Stimulated activated naive CD4-positive, alpha-beta T cell treated with Interleukin-2 at 50 U/mL for 16 hours (primary cell): ENCODE measurements at regions not wholly inside any gene's neighbourhood (a gene's known extent, or its start where the extent isn't known, plus 50 kb on each side); places are given as distances from the start of the nearest gene placed in this dataset.
"Not testable (repeated sequence)": the region's sequence is repeated elsewhere in the genome, so short reads cannot be mapped to it uniquely, and the experiment has no call there.

Experiments
- DNase-seq: peaks from one replicate; lab custom pipeline; 2025; lab: John Stamatoyannopoulos, UW

DNA sequence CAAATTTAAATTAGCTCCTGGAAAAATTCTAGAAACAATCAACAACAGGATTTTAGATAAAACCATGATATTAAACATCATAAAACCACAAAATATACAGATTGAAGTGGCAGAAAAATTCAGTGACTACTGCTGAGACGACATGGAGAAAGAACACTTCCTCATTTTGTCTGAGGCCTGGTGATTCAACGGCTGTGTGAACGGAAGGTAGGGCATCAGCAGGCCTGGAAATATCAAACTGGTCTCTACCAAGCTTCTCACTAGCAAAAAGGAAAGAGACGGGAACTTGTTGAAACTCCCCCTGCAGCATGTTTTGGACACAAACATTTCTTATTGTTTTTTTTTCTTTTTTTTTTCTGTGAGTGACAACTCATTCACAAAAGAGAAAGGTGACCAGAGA lies 58.0 kb upstream of the AHI1 start:
- DNase-seq, result no peak

DNA sequence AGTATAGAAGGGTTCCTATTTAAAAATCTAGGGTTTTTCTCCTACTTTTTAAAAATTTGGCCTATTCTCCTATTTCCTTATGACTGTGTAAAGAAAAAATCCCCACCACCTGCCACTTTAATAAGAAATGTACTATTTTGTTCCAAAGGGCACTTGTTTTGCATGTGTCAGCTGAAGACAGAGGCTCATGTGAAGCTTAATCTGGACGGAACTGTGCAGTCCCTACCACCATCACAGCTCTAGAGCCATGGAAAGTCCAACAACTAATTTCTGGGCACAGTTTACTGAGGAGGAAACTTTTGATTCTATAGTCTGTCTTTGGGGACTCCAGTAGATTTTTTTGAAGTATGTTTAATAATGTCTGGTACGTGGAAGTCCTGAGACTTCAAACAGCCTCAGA lies 60.0 kb upstream of the AHI1 start:
- DNase-seq, result no peak

DNA sequence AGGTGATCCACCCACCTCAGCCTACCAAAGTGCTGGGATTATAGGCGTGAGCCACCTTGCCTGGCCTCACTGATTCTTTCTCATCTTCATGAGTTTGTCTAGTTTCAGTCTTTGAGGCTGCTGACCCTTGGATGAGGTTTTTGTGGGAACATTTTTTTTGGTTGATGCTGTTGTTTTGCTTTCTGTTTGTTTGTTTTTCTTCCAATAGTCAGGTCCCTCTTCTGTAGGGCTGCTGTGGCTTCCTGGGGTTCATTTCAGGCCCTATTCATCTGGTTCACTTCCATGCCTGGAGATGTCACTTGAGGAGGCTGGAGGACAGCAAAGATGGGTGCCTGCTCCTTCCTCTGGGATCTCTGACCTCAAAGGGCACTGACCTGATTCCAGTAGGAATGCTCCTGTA lies 68.1 kb upstream of the AHI1 start:
- not testable (repeated sequence) for DNase-seq

DNA sequence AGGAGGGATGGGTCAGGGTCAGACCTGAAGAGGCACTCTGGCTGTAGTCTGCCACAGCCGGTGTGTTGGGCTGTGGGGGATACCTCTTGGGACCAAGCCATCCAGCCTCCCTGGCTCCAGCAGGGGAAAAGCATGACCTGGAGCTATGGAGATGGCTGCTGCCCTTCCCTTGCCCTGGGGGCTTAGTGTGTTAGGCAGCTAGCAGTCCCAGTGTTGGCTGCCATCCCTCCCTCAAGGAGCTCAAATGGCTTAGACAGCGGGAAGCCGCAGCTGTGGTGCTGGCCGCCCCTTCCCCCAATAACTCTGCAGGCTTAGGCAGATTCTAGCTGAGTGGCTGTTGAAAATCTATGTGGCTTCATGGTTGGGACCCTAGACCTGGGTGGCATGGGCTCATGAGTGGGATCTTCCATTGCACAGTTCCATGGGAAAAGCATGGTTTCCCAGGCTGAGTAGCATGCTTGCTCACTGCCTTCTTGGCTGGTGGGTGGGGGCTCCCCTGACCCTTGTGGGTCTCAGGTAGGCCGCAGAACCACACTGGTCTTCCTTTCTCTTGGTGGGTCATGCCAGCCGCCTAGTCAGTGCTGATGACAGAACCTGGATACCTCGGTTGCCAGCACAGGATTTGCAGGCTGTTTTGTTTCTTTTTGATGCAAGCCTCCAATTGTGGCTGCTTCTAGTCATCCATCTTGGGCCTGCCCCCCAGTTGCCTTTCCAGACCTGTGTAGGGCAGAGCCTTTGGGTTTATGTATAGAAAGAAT lies 69.0 kb upstream of the AHI1 start:
- no peak for DNase-seq

DNA sequence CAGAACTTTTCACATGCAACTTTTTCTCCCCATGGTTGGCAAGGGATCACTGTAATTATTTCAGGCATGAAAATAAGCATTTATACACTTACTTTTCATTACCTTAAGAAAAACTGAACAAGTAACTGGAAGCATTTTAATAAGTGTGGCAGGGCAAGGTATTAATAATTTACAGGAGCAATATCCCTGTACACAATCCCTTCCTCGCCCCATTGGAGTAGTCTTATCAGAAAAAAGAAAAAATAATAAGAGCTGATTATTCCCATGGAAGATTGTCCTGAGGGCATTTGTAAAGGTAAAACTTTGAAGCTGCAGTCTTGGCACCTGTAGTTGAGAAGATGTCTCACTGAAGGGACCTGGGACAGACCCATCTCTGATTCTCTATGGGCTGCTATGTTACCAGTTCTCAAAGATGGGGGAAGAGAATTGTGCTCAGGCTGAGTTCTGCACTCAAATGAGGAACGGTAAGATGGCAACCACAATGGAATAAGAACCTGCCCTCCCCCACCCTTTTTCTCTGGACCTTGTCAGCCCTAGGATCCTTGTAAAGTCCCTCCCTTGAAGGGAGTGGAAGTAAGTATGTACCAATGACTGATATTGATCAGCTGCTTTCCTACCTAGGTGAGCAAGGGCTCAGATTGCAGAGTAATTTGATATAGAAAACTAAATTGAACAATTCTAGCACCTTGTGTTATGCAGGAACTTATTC lies 70.0 kb upstream of the AHI1 start:
- DNase-seq, result no peak

DNA sequence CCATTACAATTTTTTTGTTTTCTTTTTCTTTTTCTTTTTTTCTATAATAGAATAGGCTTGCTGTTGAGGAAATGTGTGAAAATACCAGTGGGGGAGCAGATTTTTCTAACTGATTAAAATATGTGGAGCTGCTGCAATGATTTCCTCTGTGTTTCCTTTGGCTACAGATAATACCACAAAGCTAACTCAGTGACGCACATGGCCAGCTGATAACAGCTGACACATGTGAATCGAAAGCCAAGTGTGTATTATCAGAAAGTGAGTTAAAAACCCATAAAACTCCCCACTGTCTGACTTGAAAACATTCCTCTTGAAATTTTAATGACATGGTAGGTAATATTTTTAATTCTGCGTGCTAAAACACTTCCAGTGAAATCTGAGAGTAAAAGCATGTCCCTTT lies 70.8 kb upstream of the AHI1 start:
- DNase-seq, result no peak

DNA sequence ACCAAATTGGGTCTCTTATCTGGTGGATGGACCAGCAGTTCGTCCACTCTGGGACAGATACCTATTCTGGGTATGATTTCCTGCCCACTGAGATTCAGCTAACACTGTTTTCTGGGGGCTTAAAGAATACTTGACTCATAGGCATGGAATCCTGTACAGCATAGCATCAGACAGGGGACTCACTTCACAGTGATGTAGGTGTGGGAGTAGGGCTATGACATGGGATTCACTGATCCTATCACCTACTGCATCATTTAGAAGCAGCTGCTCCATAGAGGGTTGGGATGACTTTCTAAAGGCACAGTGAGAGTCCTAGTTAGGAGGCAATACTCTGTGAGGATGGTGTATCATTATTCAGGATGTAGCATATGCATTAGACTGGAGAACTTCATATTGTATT lies 74.5 kb upstream of the AHI1 start:
- no peak for DNase-seq

DNA sequence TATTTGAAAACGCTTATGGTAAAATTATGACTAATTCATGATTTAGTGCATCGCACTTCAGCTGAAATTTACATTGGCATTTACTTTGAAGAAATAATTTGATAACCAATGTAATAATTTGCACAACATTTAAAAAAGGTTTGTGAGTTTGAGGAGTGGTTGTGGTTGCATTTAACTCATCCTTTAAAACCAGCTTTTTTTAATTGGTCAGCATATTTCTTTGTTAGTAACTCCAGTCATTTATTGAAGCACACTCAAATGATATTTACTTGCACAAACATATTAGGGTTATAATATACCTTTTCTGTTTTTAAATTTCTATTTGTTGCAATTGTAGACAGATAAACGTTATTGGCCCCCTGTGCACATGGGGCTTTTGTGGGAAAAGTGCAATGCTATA lies 78.1 kb upstream of the AHI1 start:
- no peak for DNase-seq

DNA sequence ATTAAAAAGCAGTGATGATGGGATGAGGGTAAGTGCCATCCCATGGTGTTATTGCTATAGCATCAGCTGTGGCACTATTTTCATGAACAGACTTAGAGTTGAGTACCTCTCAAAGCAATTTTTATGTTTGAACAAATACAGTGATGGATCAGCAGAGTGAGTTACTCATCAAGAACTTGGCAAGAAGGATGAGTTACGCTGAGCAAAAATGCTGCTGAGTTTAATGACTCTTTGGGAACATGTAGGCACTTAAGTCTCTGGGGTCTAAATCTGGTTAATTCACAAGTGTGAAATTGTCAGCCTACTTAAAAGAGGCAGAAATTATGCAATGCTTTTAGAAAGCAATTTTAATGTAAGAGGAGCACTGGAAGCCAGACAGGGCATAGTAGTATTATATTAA lies 78.5 kb upstream of the AHI1 start:
- no peak for DNase-seq

DNA sequence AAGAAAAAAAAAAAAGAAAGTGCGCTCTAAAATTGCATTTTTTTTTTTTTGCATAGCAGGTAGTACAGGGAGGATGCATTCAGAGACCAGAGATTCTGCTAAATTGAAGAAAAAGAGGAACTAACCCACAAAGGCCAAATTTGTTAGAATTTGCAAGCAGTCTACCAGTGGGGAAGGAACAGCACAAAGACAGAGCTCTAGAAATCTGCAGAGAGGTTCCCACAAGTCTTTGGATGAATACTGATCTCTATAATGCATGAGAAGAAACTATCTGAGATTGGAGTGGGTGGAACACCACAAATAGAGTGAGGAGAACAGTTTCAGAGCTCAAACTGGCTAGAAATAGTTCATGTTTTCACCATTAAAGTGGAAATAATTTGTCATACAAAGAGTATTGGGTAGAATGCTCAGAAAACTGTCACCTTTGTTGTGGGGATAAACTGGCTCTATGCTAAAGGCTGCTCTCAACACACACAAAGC lies 79.6 kb upstream of the AHI1 start:
- no peak for DNase-seq

DNA sequence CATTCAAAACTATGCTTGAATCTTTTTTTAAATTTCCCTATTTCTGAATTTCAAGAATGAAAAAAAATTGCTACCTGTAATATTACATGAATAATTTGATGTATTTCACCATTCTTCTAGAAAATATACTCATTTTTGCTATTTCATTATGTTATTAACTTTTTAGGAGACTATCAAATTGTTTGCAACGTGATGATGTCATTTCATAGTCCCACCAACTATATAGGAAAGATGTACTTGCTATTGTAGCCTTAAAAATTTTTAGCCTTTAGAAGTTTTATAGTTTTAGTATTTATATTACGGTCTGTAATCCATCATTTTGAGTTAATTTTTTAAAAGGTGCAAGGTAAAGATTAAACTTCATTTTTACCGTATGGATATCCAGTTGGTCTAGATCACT lies 81.4 kb upstream of the AHI1 start:
- DNase-seq, result no peak

DNA sequence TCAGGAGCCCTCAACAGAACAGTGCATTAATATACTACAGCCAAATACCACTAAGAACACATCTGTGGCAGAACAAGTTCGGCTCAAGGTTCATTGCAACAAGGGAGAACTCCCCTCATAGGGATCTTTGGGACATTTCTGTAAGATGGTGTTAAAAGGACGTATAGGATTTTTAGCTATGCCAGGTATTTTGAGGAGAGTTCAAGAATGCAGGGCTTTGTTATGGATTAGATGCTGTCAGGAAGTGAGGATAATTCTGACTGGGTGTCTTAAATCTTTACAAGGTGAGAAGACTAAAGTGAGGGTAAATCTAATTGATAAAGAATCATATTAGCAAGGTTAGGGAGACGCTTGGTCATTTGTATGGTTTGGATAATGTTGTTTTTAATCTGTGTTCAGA lies 83.7 kb upstream of the AHI1 start:
- DNase-seq, result no peak

DNA sequence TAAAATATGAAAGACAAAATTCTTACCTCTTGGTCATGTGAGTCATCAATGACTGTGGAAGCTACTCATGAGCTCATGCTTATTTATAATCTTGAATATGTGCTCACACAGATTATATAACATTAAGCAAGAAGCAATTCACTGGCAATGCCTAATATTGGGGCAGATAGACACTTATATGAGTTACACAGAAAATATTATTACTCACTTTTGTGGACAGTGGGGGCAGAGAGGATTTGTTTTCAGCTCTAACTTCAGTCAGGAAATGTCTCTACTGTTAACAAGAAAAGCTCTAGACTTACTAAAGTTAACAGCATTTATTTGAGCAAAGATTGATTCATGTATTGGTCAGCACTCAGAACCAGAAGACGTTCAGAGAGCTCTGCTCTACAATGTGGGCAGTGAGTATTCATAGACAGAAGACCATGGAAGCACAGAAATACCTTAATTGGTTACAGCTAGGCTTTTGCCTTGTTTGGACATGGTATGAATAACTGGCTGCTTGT lies 85.8 kb upstream of the AHI1 start:
- no peak for DNase-seq

DNA sequence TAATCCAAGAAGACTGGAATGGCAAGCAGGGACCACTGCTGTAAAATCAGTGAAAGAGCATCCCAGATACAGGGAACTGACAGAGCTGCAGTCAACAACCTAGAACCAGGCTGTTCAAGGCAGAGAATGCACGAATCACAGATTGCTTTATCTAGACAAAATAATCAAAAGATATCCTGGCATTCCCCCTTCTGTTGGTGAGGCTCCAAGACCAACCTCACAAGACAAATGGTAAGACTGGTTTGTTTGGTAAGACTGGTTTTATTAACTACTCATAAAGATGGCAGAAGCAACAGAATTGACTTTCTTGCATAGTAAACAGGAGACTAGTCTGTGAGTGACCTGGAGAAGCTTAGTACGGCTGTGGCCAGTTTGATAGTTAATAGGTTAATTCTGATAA lies 88.8 kb upstream of the AHI1 start:
- DNase-seq, result no peak

DNA sequence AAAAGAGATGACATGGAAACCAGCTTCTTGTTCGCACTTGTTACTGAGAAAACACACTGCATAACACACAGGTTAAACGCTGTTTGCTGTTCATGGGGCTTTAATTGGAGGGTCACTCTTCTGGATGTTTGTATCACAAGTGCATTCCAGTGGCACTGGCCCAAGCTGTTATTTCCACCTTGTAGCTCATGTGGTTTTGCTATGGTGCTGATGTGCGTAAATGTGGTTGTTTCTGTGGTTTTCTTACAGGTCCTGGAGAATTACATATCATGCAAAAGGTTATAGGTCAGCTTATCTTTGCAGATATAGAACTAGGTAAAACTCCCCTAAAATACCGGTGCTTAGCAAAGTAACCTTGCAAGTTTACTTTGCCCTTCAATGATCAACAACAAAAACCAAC lies 89.3 kb upstream of the AHI1 start:
- no peak for DNase-seq

DNA sequence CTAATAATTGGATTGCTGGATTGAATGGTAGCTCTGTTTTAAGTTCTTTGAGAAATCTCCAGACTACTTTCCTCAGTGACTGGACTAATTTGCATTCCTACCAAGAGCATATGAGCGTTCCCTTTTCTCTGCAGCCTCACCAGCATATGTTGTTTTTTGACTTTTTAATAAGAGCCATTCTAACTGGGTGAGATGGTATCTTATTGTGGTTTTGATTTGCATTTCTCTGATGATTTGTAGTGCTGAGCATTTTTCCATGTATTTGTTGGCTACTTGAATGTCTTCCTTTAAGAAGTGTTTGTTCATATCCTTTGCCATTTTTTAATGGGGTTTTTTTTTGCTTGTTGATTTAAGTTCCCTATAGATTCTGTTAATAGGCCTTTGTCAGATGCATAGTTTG lies 94.7 kb upstream of the AHI1 start:
- no peak for DNase-seq

DNA sequence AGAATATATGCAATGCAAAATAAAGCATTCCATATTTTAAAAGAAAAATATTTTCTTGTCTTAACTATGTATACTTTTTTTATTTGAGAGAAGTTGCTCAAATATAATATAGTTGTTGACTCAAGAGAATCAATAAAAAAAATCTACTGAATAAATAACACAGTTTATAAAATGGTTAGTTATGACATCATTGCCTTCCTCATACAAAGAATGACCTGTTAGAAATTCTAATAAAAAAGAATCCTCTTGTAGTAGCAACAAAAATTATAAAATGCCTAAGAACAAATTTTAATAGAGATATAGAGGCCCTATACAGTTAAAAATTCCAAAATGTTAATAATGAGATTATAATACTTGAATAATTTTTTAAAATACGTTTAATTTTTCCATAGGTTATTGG lies 96.5 kb upstream of the AHI1 start:
- DNase-seq, result no peak

DNA sequence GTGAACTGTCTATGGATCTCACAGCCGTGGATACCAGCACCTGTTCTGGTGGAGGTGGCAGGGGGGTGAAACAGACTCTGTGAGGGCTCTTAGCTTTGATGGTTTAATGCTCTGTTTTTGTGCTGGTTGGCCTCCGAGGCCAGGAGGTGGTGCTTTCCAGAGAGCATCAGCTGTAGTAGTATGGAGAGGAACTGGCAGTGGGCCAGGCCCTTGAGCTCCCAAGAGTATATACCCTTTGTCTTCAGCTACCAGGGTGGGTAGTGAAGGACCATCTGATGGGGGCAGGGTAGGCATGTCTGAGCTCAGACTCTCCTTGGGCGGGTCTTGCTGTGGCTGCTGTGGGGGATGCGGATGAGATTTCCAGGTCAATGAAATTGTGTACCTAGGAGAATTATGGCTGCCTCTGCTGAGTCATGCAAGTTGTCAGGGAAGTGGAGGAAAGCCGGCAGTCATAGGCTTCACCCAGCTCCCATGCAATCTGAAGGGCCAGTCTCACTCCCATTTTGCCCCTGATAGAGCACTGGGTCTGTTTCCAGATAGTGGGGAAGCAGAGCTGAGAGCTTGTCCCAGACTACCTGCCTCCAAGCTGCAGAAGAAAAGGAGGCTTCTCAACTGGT lies 102.7 kb upstream of the AHI1 start:
- DNase-seq, result no peak

DNA sequence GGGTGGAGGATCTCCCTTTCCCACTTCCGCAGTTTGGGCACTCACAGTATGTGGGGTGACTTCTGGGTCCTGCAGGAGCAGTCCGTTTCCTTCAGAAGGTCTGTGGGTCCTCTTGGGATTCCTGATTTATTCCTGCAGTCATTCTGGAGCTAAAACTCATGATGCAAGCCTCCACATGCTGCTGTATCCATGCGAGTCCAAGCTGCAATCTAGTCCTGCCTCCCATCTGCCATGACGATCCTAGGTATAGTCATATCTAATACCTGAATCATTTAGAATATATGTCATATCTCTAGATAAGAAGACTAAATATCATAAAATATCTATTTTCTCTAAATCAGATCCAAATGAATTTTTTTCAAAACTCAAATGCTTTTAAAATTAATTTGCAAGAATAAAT lies 103.4 kb upstream of the AHI1 start:
- no peak for DNase-seq

DNA sequence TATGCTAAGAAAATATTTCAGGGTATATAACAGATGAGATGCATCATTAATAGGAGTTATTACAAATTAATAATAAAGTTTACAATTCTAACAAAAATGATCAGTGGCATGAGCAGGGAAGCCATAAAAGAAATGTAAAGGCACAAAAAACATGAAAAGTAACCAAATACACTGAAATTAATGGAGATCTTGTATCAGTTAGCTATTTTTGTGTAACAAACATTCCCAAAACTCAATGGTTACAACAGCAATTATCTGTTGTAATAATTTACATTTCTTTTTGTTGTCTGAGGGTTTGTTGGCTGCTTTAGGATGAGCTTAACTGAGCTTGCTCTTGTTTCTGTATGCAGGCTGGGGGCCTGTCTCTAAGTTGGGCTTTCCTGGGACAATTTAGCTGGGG lies 104.3 kb upstream of the AHI1 start:
- DNase-seq, result no peak

DNA sequence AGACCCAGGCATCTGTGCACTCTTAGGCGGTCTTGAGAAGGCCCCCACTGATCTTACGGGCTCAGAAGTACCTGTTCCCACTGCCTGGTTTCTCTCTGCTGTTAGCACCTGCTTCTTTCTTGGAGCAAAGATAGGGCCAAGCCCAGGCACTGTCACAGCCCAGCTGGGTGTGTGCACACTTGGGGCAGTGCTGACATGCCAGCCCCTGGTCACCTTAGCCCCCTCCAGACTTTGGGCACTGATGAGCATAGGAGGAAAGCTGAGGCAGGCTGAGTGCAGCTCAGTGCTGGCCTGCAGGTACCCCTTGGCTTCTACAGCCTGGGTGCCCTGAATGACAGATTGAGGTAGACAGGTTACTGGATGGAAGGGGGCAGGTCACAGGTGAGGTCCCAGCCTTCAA lies 105.7 kb upstream of the AHI1 start:
- DNase-seq, result no peak

DNA sequence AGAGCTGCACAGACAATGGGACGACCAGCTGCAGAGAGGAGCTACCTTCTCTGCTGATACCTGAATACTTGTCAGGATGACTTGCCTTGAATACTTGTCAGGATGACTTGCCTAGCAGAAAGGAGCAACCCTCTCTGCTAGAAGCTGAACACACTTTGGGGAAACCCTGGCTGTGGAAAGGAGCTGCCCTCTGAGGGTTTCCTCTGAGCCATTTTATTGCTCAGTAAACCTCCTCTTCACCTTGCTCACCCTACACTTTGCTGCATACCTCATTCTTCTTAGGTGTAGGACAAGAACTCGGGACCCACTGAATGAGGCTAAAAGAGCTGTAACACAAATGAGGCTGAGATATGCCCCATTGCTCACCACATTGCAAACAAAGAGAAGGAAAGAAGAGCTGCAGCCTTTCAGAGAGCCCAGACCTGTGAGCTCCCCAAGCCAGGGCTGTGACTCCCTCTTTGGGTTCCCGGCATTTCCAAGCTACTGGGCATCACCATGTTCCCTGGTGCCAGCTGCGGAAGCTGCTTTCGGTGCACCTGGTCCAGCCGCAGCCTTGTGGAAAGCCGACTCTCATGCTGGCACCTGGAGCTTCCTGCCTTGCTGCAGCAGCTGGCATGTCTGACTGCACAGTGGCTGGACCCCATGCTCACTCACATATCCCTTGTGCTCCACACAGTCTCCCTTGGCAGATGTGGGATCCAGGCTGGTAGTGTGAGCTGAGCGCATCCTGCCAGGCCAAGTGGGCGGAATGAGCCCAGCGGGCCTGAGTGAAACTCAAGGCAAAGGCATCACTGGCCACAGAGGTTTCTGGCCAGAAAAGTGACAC lies 106.7 kb upstream of the AHI1 start:
- DNase-seq, result no peak
